HuH-7.5 (cell line): ENCODE measurements at regions not wholly inside any gene's neighbourhood (a gene's known extent, or its start where the extent isn't known, plus 50 kb on each side); places are given as distances from the start of the nearest gene placed in this dataset.

Experiments used
- DNase-seq: peaks from one replicate; pipeline ENCODE4 v3.0.0; 2011; ENCODE audit warnings: low spot score

- no peak for DNase-seq
These were observed 87.2 kb upstream of the RGS17 start for GRCh38 chr6:153218184-153218792.

- no peak for DNase-seq
These were observed 85.7 kb upstream of the RGS17 start for GRCh38 chr6:153216789-153217188.

GRCh38 chr6:153215242-153215641 lies 84.2 kb upstream of the RGS17 start:
- DNase-seq: no peak

- DNase-seq: no peak
These were observed 83.4 kb upstream of the RGS17 start for GRCh38 chr6:153214436-153214835.

- DNase-seq: no peak
These were observed 79.0 kb upstream of the RGS17 start for GRCh38 chr6:153210083-153210482.

- no peak for DNase-seq
These were observed 77.6 kb upstream of the RGS17 start for GRCh38 chr6:153208706-153209105.

- DNase-seq: no peak
These were observed 76.5 kb upstream of the RGS17 start for GRCh38 chr6:153207617-153208016.

GRCh38 chr6:153207006-153207405 lies 75.9 kb upstream of the RGS17 start:
- DNase-seq: no peak

GRCh38 chr6:153192943-153193885 lies 62.1 kb upstream of the RGS17 start:
- DNase-seq: no peak

GRCh38 chr6:153183925-153184324 lies 52.8 kb upstream of the RGS17 start:
- no peak for DNase-seq
